ENCODE measurements at regions not wholly inside any gene's neighbourhood (a gene's known extent, or its start where the extent isn't known, plus 50 kb on each side); places are given as distances from the start of the nearest gene placed in this dataset.

DNA sequence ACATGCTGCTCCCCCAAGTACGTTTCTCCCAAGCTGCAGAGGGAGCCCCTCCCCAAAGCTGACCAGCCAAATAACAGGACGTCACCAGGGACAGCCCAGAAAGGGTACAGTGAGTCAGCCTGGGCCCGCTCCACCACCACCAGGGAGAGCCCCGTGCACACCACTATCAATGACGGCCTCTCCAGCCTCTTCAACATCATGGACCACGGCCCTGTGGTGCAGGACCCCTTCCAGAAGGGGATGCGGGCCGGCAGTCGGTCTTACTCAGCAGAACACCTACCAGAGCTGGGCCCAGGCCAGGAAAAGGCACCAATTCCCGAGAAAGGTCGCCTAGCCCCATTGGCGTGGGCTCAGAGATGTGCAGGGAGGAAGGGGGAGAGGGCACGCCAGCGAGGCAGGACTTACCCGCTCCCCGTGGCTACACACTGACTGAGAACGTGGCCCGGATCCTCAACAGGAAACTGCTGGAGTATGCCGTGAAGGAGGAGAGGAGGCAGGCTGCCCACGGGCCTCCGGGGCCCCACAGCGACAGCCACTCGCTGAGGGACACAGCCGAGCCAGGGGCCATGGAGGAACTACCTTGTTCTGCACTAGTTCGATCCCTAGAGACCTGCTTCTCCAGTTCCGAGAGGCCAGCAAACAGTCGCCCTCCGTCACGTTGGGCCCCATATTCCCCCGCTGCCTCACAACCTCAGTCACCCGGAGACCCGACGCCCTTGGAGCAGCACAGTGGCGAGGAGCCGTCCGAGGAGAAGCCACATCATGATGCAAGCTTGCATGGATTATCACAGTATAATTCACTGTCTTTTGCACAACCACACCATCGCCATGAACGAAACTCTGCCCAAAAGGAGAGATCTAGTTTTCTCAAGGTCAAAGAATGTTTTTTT, 815.9 kb upstream of the KLHL1 start:
- no peak for DNase-seq (ENCODE audit: low read depth in 2 of 3, low spot score in 2 of 3)

DNA sequence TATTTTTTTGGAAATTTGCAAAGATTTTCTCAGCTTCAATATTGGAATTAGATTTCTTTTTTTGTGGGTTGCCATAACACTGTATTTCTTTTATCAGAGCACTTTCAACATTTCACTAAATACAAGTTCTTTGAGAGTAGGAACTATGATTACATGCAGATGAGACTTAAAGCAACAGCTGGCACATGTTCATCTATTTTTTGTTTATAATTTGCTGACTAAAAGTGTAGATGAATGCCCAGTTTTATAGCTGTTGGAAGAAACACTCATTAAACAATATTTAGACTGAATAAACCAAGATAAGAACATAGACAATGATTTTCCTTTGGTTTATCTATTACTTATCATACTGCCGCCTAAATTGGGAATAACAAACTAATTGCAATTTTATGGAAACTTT, 803.0 kb upstream of the KLHL1 start:
- no peak for DNase-seq (ENCODE audit: low read depth in 2 of 3, low spot score in 2 of 3)

DNA sequence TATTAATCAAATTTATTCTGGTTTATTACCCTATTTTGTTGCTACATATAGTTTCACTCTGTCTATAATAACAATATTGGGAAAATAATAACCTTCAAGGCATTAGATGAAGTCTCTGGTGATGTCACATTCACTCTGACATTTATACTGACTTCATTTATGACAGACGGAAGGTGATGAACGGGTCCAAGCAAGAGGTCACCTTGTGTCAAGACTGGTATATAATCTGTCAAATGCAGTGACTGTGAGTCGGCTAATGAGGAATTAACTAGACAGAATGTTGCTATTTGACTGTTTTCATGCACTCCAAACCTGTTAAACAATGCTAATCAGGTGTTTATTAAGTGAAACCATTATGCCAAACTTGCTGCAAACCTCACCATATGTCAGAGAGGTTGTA, 800.5 kb upstream of the KLHL1 start:
- no peak for DNase-seq (ENCODE audit: low read depth in 2 of 3, low spot score in 2 of 3)

DNA sequence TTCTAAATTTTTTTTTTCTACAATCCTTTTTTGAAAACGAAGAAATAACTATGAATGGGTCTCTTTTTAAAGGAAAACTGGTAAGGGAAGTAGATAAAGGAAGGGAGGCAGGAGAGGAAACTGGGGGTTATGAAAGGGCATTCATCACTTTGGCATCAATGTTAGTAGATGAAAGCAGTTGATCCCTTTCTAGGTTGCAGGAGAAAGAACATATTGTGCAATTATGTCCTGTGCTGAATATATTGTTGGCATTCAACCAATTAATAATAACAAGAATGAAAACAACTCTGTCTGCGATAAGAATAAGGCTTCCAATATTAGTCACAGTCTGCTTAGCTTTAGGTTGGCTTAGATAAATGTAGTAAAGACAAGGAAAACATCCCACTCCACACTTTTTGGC, 796.8 kb upstream of the KLHL1 start:
- no peak for DNase-seq (ENCODE audit: low read depth in 2 of 3, low spot score in 2 of 3)

DNA sequence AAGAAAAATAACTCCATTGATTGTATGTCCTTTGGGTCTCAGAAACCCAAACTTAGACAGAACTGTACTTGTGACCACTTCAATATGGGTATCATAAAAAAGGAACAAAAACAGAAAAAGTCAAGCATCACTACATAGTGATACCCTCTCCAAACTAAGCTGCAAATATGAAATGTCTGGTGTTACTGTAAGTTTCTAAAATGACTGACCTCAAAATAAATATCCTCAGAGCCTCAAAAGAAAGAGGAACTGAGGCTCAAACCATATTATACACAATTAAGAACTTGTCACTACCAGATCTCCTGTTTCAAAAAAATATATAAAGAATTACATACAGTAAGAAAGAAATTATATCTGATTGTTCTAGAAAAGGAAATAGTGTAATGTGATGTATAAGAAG, 787.9 kb upstream of the KLHL1 start:
- peak in 1 of 3 donors; percentile 5 for DNase-seq (ENCODE audit: low read depth in 2 of 3, low spot score in 2 of 3)

DNA sequence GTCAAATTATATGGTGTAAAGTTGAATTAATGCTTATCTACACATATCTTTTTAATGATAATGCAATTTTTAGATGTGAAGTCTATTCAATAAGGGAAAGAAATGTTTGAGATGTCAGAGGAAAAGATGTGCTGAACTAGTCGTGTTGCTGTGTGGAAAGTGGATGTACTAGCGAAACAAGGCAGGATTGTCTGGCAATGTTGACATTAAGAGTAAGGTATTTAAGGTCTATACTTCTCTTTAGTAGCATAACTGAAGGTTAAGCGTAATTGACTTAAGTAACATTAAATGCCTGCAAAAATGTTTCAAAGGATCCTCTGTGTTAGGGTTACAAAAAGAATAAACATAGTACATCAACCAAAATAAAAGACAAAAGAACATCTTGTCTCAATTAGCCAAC, 787.3 kb upstream of the KLHL1 start:
- DNase-seq (ENCODE audit: low read depth in 2 of 3, low spot score in 2 of 3) = no peak

DNA sequence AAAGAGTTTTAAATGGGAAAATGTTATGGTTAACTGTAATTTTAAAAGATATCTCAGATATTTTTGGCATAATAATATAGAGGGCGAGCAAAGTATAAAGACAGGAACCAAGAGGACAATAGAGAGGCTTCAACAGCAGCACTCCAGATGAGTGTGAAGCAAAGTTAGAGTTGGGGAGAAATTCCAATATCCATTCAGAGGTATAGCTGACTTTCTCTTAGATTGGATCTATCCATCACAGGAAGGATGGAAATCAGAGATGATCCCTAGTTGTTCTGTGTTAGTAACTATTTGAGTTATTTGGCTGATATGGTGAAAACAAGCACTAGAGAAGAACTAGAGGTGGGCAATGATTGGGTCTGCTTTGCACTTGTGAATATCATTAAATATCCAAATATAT, 786.0 kb upstream of the KLHL1 start:
- no peak for DNase-seq (ENCODE audit: low read depth in 2 of 3, low spot score in 2 of 3)

DNA sequence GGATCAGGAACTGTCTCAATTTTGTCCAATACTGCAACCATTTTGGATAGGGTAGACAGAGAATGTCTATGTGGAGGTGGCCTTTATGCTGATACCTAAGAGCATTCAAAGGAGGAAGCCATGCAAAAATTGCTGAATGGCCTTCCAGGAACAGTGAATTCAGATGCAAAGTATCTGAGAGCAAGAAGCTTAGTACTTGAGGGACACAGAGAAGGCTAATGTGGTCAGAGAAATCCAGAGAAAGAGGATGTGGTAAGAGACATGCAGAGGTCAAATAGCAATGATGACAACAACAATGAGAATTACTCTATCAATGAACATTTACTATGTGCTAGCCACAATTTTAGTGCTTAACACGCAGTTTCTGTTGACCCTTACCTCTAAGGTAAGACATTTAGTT, 785.6 kb upstream of the KLHL1 start:
- DNase-seq (ENCODE audit: low read depth in 2 of 3, low spot score in 2 of 3) = no peak

DNA sequence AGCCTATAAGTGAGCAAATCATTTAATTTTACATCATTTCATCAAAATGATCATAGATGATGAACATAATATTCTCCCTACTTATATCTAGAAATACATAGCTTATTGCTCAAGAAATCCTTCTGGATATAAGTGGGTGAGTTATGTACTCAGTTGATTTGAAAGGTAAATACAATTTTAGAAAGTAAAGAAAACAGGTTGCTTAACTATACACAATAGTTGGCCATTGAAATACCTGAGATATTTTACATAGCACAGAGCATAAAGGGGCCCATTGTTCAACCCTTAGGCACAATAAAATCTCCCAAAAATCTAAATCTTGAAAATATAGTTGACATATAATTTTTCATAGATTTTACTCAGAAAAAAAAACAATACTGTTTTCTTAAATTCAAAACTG, 782.0 kb upstream of the KLHL1 start:
- DNase-seq (ENCODE audit: low read depth in 2 of 3, low spot score in 2 of 3) = no peak

DNA sequence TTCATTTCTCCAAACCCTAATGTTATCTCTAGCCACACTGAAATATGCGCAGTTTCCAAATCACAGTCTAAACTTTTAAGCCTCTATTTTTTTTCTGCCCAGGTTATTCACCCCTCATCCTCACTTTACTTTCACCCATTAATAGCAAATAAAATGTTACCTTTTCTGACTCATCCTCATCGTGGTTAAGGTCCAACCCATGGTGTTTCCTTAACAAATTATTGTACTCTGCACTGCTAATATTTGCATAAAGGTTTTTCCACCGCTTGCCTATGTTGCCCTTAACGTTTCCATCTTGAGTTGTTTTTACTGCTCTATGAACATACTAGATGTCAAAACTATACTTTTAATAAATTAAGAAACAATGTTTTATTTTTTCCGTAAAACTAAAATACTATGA, 780.9 kb upstream of the KLHL1 start:
- DNase-seq (ENCODE audit: low read depth in 2 of 3, low spot score in 2 of 3) = no peak

DNA sequence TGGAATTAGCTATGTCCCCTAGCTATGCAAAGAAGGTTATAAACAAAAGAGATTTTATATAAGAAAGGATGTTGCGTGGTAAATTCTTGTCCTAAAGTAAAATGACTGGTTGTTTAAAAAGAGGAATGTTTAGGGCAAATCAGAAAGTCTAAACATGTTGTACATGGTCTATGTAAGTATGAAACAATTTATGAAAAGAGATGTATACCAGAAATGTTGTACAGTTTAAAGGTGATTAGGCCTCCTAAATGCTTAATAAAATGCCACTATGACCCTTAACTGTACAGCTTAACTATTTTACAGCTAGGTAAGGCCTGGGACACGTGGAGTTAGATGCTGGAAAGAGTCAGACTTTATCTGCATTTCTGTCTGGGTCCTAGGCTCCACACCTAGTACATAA, 775.9 kb upstream of the KLHL1 start:
- no peak for DNase-seq (ENCODE audit: low read depth in 2 of 3, low spot score in 2 of 3)

DNA sequence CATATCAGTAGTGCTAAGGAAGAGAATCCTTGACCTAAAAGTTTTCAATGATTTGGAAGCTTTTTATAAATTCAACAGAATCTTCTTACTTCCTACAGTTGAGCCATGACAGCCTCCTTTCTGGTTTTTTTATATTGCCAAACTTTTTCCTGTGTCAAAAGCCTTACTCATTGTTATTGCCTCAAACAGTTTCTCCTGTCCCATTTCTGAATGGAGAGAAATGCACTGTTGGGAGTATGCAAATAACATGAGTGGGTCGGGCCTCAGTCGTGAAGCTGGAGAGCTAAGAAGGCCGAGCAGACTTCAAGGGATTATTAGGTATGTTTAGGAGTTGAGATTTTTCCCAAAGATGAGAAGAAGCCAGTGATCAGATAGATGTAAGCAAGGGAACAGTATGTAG, 766.4 kb upstream of the KLHL1 start:
- DNase-seq (ENCODE audit: low read depth in 2 of 3, low spot score in 2 of 3) = peak in 2 of 3 donors; percentile 21 to 61

DNA sequence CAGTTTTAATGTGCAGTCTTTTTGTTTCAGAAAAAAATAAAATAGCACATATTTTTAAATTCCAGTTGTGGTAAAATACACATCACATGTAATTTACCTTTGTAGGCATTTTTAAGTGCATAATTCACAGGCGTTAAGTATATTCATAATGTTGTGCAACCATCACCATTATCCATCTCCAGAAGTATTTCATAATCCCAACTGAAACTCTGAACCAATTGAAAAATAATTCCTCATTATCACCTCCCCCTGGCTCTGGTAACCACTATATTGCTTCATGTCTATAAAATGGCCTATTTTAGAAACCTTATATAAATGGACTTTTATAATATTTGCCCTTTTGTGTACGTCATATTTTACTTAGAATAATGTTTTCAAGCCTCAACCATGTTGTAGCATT, 756.5 kb upstream of the KLHL1 start:
- no peak for DNase-seq (ENCODE audit: low read depth in 2 of 3, low spot score in 2 of 3)

DNA sequence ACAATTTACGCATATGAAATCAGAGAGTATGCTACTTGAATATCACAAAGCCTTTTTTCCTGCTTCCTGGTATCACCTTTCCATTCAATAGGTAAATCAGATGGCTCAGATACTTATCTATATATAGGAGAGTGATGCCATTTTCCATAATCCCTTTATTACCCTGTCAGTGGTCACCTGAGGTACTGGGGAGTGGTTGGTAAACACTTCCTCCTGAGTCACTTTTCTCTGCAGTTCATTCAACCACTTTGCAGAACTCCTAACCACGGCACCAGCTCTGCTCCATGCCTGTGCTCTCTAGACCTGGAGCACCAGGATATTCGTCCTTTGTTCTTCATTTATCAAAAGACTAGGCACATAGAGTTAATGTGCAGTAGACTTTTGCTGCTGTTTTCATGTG, 748.5 kb upstream of the KLHL1 start:
- DNase-seq (ENCODE audit: low read depth in 2 of 3, low spot score in 2 of 3) = peak in 1 of 3 donors; percentile 4

DNA sequence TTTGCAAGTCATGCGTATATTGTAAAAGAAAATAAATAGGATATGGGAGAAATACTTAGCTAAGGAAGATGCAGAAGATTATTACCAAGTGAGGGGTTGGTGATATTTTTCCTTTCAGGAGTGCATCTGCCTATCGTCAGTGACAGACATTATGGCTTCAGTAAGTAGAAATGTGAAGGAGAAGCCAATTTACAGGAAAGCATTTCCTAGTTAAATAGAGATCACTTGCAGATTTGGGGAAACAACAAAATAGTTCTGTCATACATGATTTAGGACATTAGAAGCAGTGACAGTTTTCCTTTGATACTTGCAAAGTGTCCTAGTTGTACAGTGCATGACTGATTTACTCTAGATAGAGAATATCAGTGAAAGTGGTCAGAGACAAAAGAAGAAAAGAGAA, 747.8 kb upstream of the KLHL1 start:
- no peak for DNase-seq (ENCODE audit: low read depth in 2 of 3, low spot score in 2 of 3)

DNA sequence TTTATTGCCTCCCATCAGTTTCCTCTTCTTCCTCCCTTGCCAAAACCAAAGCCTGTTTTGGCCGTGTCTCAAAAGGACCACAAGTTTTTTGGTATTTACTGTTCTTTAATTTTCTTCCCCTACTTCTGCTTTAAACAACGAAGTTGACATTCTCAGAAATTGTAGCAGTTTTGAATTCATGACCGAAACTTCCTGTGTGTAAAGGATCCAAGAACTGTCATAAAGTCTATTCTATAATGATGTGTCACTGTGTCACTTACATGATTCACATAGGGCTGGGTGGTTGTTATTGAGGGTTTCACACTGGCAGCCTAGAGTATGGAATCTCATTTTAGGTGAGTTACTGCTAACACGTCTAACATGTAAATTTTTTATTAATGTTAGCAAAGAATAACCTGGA, 741.0 kb upstream of the KLHL1 start:
- peak in 2 of 3 donors; percentile 7 to 48 for DNase-seq (ENCODE audit: low read depth in 2 of 3, low spot score in 2 of 3)

DNA sequence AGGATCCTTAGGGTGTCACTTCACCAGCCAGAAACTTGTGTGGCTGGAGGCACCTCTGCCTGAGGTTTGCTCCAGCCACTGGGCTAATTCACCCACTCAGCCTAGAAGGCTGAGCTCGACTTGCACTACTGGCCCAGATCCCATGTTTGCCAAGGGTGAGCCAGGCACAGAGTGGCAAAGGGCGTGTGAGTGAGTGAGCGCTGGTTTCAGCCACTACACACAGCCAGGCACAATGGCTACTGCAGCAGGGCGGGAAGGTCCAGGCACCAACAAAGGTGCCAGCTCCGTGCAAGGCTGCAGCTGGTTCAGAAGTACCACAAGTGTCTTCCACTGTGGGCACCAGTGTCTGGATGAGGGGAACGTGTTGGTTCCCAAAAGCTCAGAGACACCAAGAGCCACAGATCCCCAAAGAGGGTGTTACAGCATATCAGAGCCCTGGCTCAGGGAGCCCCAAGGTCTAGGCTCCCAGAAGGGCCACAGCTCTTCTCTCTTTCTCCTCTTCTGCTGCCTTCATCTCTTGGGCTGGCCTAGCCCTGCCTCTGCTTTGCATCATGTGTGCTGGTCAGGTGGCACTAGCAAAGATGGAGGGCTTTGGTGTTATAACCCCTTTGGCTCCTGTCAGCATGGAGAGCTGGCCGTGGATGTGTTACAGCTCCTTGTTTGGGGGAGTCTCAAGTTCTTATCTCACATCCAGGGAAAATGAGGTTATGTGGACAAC, 736.3 kb upstream of the KLHL1 start:
- no peak for DNase-seq (ENCODE audit: low read depth in 2 of 3, low spot score in 2 of 3)

DNA sequence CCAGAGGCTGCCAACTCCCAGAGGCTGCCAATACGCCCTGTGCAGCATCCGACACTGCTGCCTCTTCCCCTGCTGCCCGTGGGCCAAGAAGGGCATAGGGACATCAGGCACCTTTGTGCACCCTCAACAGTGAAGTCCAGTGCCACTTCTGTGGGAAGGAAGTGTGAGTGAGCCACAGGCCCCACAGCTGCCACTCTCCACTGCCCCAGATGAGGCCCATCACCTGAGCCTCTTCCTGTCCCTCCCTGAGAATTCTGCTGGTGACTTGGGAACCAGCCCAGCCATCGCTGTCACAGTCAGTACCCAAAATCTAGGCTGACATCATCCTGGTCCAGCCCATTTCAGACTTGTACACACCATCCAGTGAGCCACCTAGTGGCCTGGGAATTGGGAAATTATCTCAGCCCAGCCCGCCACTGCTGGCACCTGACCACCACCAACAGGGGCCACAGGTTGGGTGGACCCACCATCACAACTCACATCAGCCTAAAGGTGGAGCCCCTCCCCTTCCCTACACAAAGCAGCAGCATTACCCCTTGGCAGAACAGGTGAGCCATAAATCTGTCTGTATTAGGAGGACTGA, 733.9 kb upstream of the KLHL1 start:
- DNase-seq (ENCODE audit: low read depth in 2 of 3, low spot score in 2 of 3) = no peak

DNA sequence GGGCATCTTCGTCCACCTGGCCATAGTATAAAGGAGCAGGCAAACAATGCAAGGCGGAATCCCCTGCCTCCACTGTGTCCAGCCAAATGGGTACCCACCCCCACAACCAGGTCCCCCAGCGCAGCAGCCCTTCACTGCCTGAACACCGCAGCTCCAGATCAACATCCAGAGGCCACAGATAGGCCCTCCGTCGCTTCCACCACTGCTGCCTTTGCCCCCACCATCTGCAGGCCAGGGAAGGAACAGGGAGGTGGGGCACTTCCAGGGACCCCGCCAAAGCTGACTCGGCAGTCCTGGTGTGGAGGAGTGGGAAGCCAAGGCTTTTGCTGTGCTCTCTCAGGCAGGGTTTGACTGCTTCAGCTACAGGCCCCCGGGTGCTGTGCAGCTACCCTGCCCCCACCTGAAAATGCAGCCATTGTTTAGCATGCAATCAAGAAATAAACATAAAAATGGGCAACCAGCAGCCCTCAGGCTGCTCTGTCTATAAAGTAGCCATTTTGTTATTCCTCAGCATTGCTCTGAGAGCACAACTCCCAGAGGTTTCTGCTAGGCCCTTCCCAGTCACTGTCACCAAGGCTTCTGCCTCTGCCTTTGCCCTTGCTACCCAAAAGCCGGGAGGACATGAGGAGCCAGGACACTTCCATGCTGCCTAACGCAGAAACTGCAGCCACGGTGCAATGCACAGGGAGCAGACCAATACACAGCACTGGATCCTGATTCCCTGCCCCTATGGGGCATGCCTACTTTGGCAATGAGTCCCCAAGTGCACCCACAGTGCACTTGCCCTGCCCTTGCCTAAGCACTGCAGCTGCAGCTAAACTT, 733.2 kb upstream of the KLHL1 start:
- no peak for DNase-seq (ENCODE audit: low read depth in 2 of 3, low spot score in 2 of 3)

DNA sequence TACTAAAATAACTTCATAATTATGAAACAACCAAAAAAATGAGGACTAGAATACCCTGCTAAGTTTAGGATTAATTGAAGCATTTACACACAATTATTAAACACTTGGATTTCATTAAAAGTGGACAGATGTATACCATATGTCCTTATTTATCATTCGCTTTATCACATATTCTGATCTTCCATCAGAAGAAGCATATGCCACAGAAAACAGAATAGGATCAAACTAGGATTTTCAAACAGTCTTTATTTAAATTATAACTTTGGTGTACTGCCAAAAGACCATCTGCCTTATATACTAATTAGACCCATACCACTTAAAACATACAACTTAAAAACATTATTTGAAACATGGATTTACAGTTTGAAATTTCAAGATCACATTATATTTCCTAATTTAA, 727.1 kb upstream of the KLHL1 start:
- no peak for DNase-seq (ENCODE audit: low read depth in 2 of 3, low spot score in 2 of 3)

DNA sequence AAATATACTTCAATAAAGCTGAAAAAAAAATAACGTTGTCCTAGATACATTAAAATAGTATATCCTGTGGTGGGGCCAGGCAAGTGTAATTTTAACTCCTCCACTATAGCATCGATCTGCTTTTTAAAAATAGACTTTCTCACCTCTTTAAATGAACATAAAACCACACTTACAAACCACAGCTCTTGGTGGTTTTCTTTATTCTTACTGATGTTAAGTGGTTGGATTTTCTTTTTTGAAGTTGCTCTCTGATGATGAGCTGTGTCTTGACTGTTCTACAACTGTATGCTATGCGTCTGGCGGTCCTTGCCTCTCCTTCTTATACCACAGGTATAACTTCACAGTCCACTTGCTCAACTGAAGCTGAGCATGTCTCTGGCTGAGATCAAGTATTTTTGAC, 721.5 kb upstream of the KLHL1 start:
- no peak for DNase-seq (ENCODE audit: low read depth in 2 of 3, low spot score in 2 of 3)

Data from hematopoietic multipotent progenitor cell (in vitro differentiated cells).